ENCODE measurements at regions not wholly inside any gene's neighbourhood (a gene's known extent, or its start where the extent isn't known, plus 50 kb on each side); places are given as distances from the start of the nearest gene placed in this dataset.
A peak's percentile ranks its signal among the peaks of the same experiment; 100 is the strongest.

GRCh38 chr17:77570565-77570898 is 388.0 kb upstream of the TNRC6C start:
- DNase-seq: no peak
- no peaks in the 10 kb centered on the region for H3K36me3 Mint-ChIP-seq
- ATAC-seq (ENCODE audit: low read depth in 2 of 2): no peak
- peaks cover 0 to 14% (median 9%) of the 10 kb centered on the region in 4 donors for H3K4me1 Mint-ChIP-seq
- Histone ChIP-seq H3K27me3 (ENCODE audit: control insufficient read depth, insufficient read depth, low read length) (peaks cover 8% of the 10 kb centered on the region), H3K4me3 (ENCODE audit: low read depth, low read length) (no peak overlapping the region), H3K36me3 (ENCODE audit: control insufficient read depth, insufficient read depth, low read length) (no peaks in the 10 kb centered on the region), H3K27ac (ENCODE audit: insufficient read depth, low read length, poor library complexity, severe bottlenecking) (no peak overlapping the region), H3K9me3 (ENCODE audit: control insufficient read depth in 2 of 2, low read length in 2 of 2) (no peaks in the 10 kb centered on the region), H3K4me1 (ENCODE audit: control insufficient read depth, insufficient read depth, low read length, poor library complexity, severe bottlenecking) (peaks cover 11% of the 10 kb centered on the region)
- no peak overlapping the region for H3K4me3 Mint-ChIP-seq
- no peaks in the 10 kb centered on the region for H3K9me3 Mint-ChIP-seq
- peaks cover 54% of the 10 kb centered on the region for H3K27me3 Mint-ChIP-seq
- H3K27ac Mint-ChIP-seq: no peak overlapping the region

- peaks cover 0 to 14% (median 9%) of the 10 kb centered on the region in 4 donors for H3K4me1 Mint-ChIP-seq
- peak in 2 of 3 donors; percentile 16 to 38 for DNase-seq
- H3K27ac Mint-ChIP-seq: peak overlapping the region in 2 of 3 donors; percentile 49 to 52
- ATAC-seq (ENCODE audit: low read depth in 2 of 2): peak; percentile 42 to 50
- peaks cover 11% of the 10 kb centered on the region for H3K4me1 ChIP-seq (ENCODE audit: control insufficient read depth, insufficient read depth, low read length, poor library complexity, severe bottlenecking)
- no peaks in the 10 kb centered on the region for H3K9me3 ChIP-seq (ENCODE audit: control insufficient read depth in 2 of 2, low read length in 2 of 2)
- H3K27me3 Mint-ChIP-seq: peaks cover 47% of the 10 kb centered on the region
- H3K36me3 ChIP-seq (ENCODE audit: control insufficient read depth, insufficient read depth, low read length): no peaks in the 10 kb centered on the region
- H3K27me3 ChIP-seq (ENCODE audit: control insufficient read depth, insufficient read depth, low read length): peaks cover 8% of the 10 kb centered on the region
- no peak overlapping the region for H3K27ac ChIP-seq (ENCODE audit: insufficient read depth, low read length, poor library complexity, severe bottlenecking)
- peak overlapping the region in 2 of 4 donors; percentile 64 to 75 for H3K4me3 Mint-ChIP-seq
- H3K36me3 Mint-ChIP-seq: no peaks in the 10 kb centered on the region
- no peak overlapping the region for H3K4me3 ChIP-seq (ENCODE audit: low read depth, low read length)
- no peaks in the 10 kb centered on the region for H3K9me3 Mint-ChIP-seq
Observed at GRCh38 chr17:77571155-77571981, 387.1 kb upstream of the TNRC6C start.

GRCh38 chr17:77572065-77572601 is 386.4 kb upstream of the TNRC6C start:
- no peaks in the 10 kb centered on the region for H3K9me3 Mint-ChIP-seq
- Histone ChIP-seq H3K9me3 (ENCODE audit: control insufficient read depth in 2 of 2, low read length in 2 of 2) (no peaks in the 10 kb centered on the region), H3K4me1 (ENCODE audit: control insufficient read depth, insufficient read depth, low read length, poor library complexity, severe bottlenecking) (peaks cover 11% of the 10 kb centered on the region), H3K4me3 (ENCODE audit: low read depth, low read length) (no peak overlapping the region), H3K27ac (ENCODE audit: insufficient read depth, low read length, poor library complexity, severe bottlenecking) (no peak overlapping the region), H3K36me3 (ENCODE audit: control insufficient read depth, insufficient read depth, low read length) (no peaks in the 10 kb centered on the region), H3K27me3 (ENCODE audit: control insufficient read depth, insufficient read depth, low read length) (peaks cover 6% of the 10 kb centered on the region)
- H3K4me3 Mint-ChIP-seq: peak overlapping the region in 2 of 4 donors; percentile 64 to 75
- DNase-seq (no peak), ATAC-seq (ENCODE audit: low read depth in 2 of 2) (no peak)
- peaks cover 0 to 14% (median 9%) of the 10 kb centered on the region in 4 donors for H3K4me1 Mint-ChIP-seq
- no peaks in the 10 kb centered on the region for H3K36me3 Mint-ChIP-seq
- peaks cover 46% of the 10 kb centered on the region for H3K27me3 Mint-ChIP-seq
- H3K27ac Mint-ChIP-seq: peak overlapping the region in 2 of 3 donors; percentile 49 to 52

GRCh38 chr17:77572851-77573250 is 385.7 kb upstream of the TNRC6C start:
- Mint-ChIP-seq H3K36me3 (no peaks in the 10 kb centered on the region), H3K27me3 (peaks cover 39% of the 10 kb centered on the region), H3K4me3 (no peak overlapping the region), H3K9me3 (no peaks in the 10 kb centered on the region), H3K27ac (no peak overlapping the region), H3K4me1 (peaks cover 0 to 14% (median 9%) of the 10 kb centered on the region in 4 donors)
- no peaks in the 10 kb centered on the region for H3K9me3 ChIP-seq (ENCODE audit: control insufficient read depth in 2 of 2, low read length in 2 of 2)
- H3K4me3 ChIP-seq (ENCODE audit: low read depth, low read length): no peak overlapping the region
- DNase-seq (no peak), ATAC-seq (ENCODE audit: low read depth in 2 of 2) (no peak)
- H3K36me3 ChIP-seq (ENCODE audit: control insufficient read depth, insufficient read depth, low read length): no peaks in the 10 kb centered on the region
- H3K27ac ChIP-seq (ENCODE audit: insufficient read depth, low read length, poor library complexity, severe bottlenecking): no peak overlapping the region
- peaks cover 11% of the 10 kb centered on the region for H3K4me1 ChIP-seq (ENCODE audit: control insufficient read depth, insufficient read depth, low read length, poor library complexity, severe bottlenecking)
- peaks cover 6% of the 10 kb centered on the region for H3K27me3 ChIP-seq (ENCODE audit: control insufficient read depth, insufficient read depth, low read length)

- Histone ChIP-seq H3K9me3 (ENCODE audit: control insufficient read depth in 2 of 2, low read length in 2 of 2) (no peaks in the 10 kb centered on the region), H3K36me3 (ENCODE audit: control insufficient read depth, insufficient read depth, low read length) (no peaks in the 10 kb centered on the region), H3K27ac (ENCODE audit: insufficient read depth, low read length, poor library complexity, severe bottlenecking) (no peak overlapping the region), H3K27me3 (ENCODE audit: control insufficient read depth, insufficient read depth, low read length) (peaks cover 6% of the 10 kb centered on the region), H3K4me1 (ENCODE audit: control insufficient read depth, insufficient read depth, low read length, poor library complexity, severe bottlenecking) (no peaks in the 10 kb centered on the region), H3K4me3 (ENCODE audit: low read depth, low read length) (no peak overlapping the region)
- H3K9me3 Mint-ChIP-seq: peaks cover 0 to 3% (median 0%) of the 10 kb centered on the region in 7 donors
- peaks cover 0 to 4% (median under 1%) of the 10 kb centered on the region in 4 donors for H3K4me1 Mint-ChIP-seq
- peaks cover 18% of the 10 kb centered on the region for H3K27me3 Mint-ChIP-seq
- H3K27ac Mint-ChIP-seq: no peak overlapping the region
- DNase-seq (no peak), ATAC-seq (ENCODE audit: low read depth in 2 of 2) (no peak)
- H3K36me3 Mint-ChIP-seq: no peaks in the 10 kb centered on the region
- H3K4me3 Mint-ChIP-seq: no peak overlapping the region
Observed at GRCh38 chr17:77577491-77577890, 381.0 kb upstream of the TNRC6C start.

GRCh38 chr17:77579131-77579530 is 379.4 kb upstream of the TNRC6C start:
- no peak overlapping the region for H3K27ac ChIP-seq (ENCODE audit: insufficient read depth, low read length, poor library complexity, severe bottlenecking)

GRCh38 chr17:77579682-77580081 is 378.8 kb upstream of the TNRC6C start:
- Histone ChIP-seq H3K4me1 (ENCODE audit: control insufficient read depth, insufficient read depth, low read length, poor library complexity, severe bottlenecking) (no peaks in the 10 kb centered on the region), H3K9me3 (ENCODE audit: control insufficient read depth in 2 of 2, low read length in 2 of 2) (no peaks in the 10 kb centered on the region), H3K27me3 (ENCODE audit: control insufficient read depth, insufficient read depth, low read length) (no peaks in the 10 kb centered on the region), H3K36me3 (ENCODE audit: control insufficient read depth, insufficient read depth, low read length) (no peaks in the 10 kb centered on the region), H3K4me3 (ENCODE audit: low read depth, low read length) (no peak overlapping the region), H3K27ac (ENCODE audit: insufficient read depth, low read length, poor library complexity, severe bottlenecking) (no peak overlapping the region)
- H3K4me3 Mint-ChIP-seq: no peak overlapping the region
- DNase-seq: peak in 1 of 3 donors; percentile 18
- H3K27me3 Mint-ChIP-seq: peaks cover 9% of the 10 kb centered on the region
- peaks cover 0 to 2% (median 0%) of the 10 kb centered on the region in 4 donors for H3K4me1 Mint-ChIP-seq
- no peak for ATAC-seq (ENCODE audit: low read depth in 2 of 2)
- peak overlapping the region in 1 of 3 donors; percentile 46 for H3K27ac Mint-ChIP-seq
- H3K9me3 Mint-ChIP-seq: peaks cover 0 to 3% (median 0%) of the 10 kb centered on the region in 7 donors
- no peaks in the 10 kb centered on the region for H3K36me3 Mint-ChIP-seq

More at GRCh38 chr17:77579131-77579530, 379.4 kb upstream of the TNRC6C start:
- peaks cover 0 to 2% (median 0%) of the 10 kb centered on the region in 4 donors for H3K4me1 Mint-ChIP-seq
- Histone ChIP-seq H3K4me1 (ENCODE audit: control insufficient read depth, insufficient read depth, low read length, poor library complexity, severe bottlenecking) (no peaks in the 10 kb centered on the region), H3K36me3 (ENCODE audit: control insufficient read depth, insufficient read depth, low read length) (no peaks in the 10 kb centered on the region), H3K9me3 (ENCODE audit: control insufficient read depth in 2 of 2, low read length in 2 of 2) (no peaks in the 10 kb centered on the region), H3K27me3 (ENCODE audit: control insufficient read depth, insufficient read depth, low read length) (no peaks in the 10 kb centered on the region), H3K4me3 (ENCODE audit: low read depth, low read length) (no peak overlapping the region)
- H3K27ac Mint-ChIP-seq: no peak overlapping the region
- H3K9me3 Mint-ChIP-seq: peaks cover 0 to 3% (median 0%) of the 10 kb centered on the region in 7 donors
- H3K4me3 Mint-ChIP-seq: no peak overlapping the region
- no peaks in the 10 kb centered on the region for H3K36me3 Mint-ChIP-seq
- H3K27me3 Mint-ChIP-seq: peaks cover 9% of the 10 kb centered on the region
- DNase-seq: no peak
- no peak for ATAC-seq (ENCODE audit: low read depth in 2 of 2)
